HepG2 (cell line): ENCODE measurements at regions not wholly inside any gene's neighbourhood (a gene's known extent, or its start where the extent isn't known, plus 50 kb on each side); places are given as distances from the start of the nearest gene placed in this dataset.

Experiments
- ATAC-seq: fragments of 200-7000 bp; cut with Tn5 transposase; 3 replicates; pipeline ENCODE4 v1.9.1; 2020; ENCODE audit warnings: mild to moderate bottlenecking, moderate library complexity
- BruUV-seq: library from RNA; stranded (reverse); fragments of 400-500 nt; replicated peaks from 2 replicates; lab custom pipeline; 2021; lab: Mats Ljungman, UMichigan
- CTCF ChIA-PET: fragments of 300-600 bp; formaldehyde crosslinking; extraction: SDS; loops from one replicate; lab custom pipeline; 2021; ENCODE audit warnings: low total read pairs, inconsistent platforms, low intra/inter-chr PET ratio; lab: Yijun Ruan, JAX
- POLR2A ChIA-PET: fragments of 350-600 bp; sonication (Branson Sonifier 250); formaldehyde crosslinking; loops from one replicate; lab custom pipeline; 2020; ENCODE audit warnings: antibody characterized with exemption, inconsistent platforms; lab: Yijun Ruan, JAX
- DNase-seq: peaks from one replicate; pipeline ENCODE4 v3.0.0-alpha.2; 2015; ENCODE audit warnings: low spot score
- FAIRE-seq: peaks from 3 replicates; lab custom pipeline; 2011; peaks lifted over from hg19 to GRCh38; lab: Jason Lieb, UNC
- H2AFZ ChIP-seq: one replicate; pipeline ENCODE4 v1.6.1; 2011; ENCODE audit warnings: low read length, inconsistent platforms
- H3K27ac ChIP-seq: fragments of 300-600 bp; 3 replicates; pipeline ENCODE4 v1.8.0; 2011; ENCODE audit warnings: mixed run types, mild to moderate bottlenecking, mixed read lengths, low read length, inconsistent platforms; ENCODE audit not compliant: insufficient read depth; ENCODE audit errors: extremely low read length
- H3K27me3 ChIP-seq, 2 experiments: fragments of 200-600 bp in 1 of 2; 2 replicates in 1 of 2; 3 replicates in 1 of 2; pipeline versions ENCODE4 v1.6.0 to v1.8.0; 2011; ENCODE audit warnings: low read length in 2 of 2, mild to moderate bottlenecking in 2 of 2, moderate library complexity in 2 of 2, inconsistent platforms in 1 of 2; ENCODE audit not compliant: insufficient read depth in 2 of 2, control insufficient read depth in 1 of 2
- H3K36me3 ChIP-seq, 2 experiments: fragments of 200-600 bp in 1 of 2; replicated peaks in 1 of 2; 2 replicates in 1 of 2; 3 replicates in 1 of 2; pipeline versions ENCODE4 v1.5.1 to v1.8.0; 2011; ENCODE audit warnings: low read length in 2 of 2, inconsistent platforms in 1 of 2; ENCODE audit not compliant: insufficient read depth in 2 of 2, control insufficient read depth in 1 of 2
- H3K4me1 ChIP-seq: 2 replicates; pipeline ENCODE4 v1.5.1; 2012; ENCODE audit warnings: low read length, inconsistent platforms; ENCODE audit not compliant: insufficient read depth
- H3K4me2 ChIP-seq: 2 replicates; pipeline ENCODE4 v1.6.0; 2011; ENCODE audit warnings: low read depth, low read length, inconsistent platforms
- H3K4me3 ChIP-seq, 3 experiments: fragments of 200-600 bp in 1 of 3; sonication (generic), shearing (Covaris generic) in 1 of 3; replicated peaks in 1 of 3; 2 replicates each; pipeline ENCODE4 v1.5.1; 2011 to 2016; ENCODE audit warnings: low read length in 3 of 3, inconsistent platforms in 2 of 3, low read depth in 2 of 3, mild to moderate bottlenecking in 2 of 3, control low read depth in 1 of 3, mixed read lengths in 1 of 3; ENCODE audit not compliant: insufficient read depth in 1 of 3
- H3K79me2 ChIP-seq: one replicate; pipeline ENCODE4 v1.6.1; 2011; ENCODE audit warnings: low read length, inconsistent platforms; ENCODE audit not compliant: insufficient read depth
- H3K9ac ChIP-seq: 2 replicates; pipeline ENCODE4 v1.6.0; 2011; ENCODE audit warnings: mild to moderate bottlenecking, low read depth, low read length, inconsistent platforms; ENCODE audit not compliant: insufficient read depth
- H3K9me3 ChIP-seq: 2 replicates; pipeline ENCODE4 v1.5.1; 2012; ENCODE audit warnings: mild to moderate bottlenecking, low read length
- H4K20me1 ChIP-seq: 2 replicates; pipeline ENCODE4 v1.6.0; 2011; ENCODE audit warnings: inconsistent platforms, mild to moderate bottlenecking, low read length, moderate library complexity; ENCODE audit not compliant: insufficient read depth
- BRF2 ChIP-seq: sonication (generic); formaldehyde crosslinking; IDR thresholded peaks from 2 replicates; pipeline ENCODE4 v1.8.1; 2022; ENCODE audit warnings: mild to moderate bottlenecking, missing genetic modification reagents
- IRF9 ChIP-seq: sonication (generic); formaldehyde crosslinking; IDR thresholded peaks from 2 replicates; pipeline ENCODE4 v1.8.0; 2022; ENCODE audit warnings: missing genetic modification reagents, mild to moderate bottlenecking, borderline replicate concordance
- NCOA5 ChIP-seq: sonication (generic); formaldehyde crosslinking; IDR thresholded peaks from 2 replicates; pipeline ENCODE4 v1.4.0; 2020; ENCODE audit warnings: missing genetic modification reagents
- TBL1XR1 ChIP-seq: fragments of 150-350 bp; IDR thresholded peaks from 2 replicates; pipeline ENCODE4 v1.6.1; 2014; ENCODE audit warnings: borderline replicate concordance, low read length; ENCODE audit not compliant: partially characterized antibody
- ZNF775 ChIP-seq: sonication (generic); formaldehyde crosslinking; IDR thresholded peaks from 2 replicates; pipeline ENCODE4 v1.4.0; 2020; ENCODE audit warnings: missing genetic modification reagents, mild to moderate bottlenecking, moderate library complexity, borderline replicate concordance
- WGBS: methylation state at CpG from one replicate; pipeline ENCODE4 v1.1.6; 2017; ENCODE audit warnings: low lambda C conversion rate; 5-methylcytosine and 5-hydroxymethylcytosine counted together
- in situ Hi-C: cut with HindIII; loops from 2 replicates; pipeline ENCODE4 v1.10.0; 2017; ENCODE audit warnings: low pct_unique_long_range_greater_than_20kb; ENCODE audit not compliant: extremely low pct_ligation_motif_present
- intact Hi-C: fragments of 100-400 bp; cut with micrococcal nuclease; formaldehyde crosslinking; loops from one replicate; pipeline ENCODE4 v1.10.0; 2022; ENCODE audit not compliant: unreplicated experiment
- TF ChIP-seq, protein P1 (sequence below), 2 experiments: fragments of 450-650 bp in 1 of 2; sonication (generic) in 1 of 2; formaldehyde crosslinking in 1 of 2; IDR thresholded peaks; 2 replicates each; pipeline versions ENCODE4 v1.6.1 to v1.8.0; 2016 to 2022; ENCODE audit warnings: antibody characterized with exemption in 1 of 2, mild to moderate bottlenecking in 1 of 2, missing genetic modification reagents in 1 of 2

DNA sequence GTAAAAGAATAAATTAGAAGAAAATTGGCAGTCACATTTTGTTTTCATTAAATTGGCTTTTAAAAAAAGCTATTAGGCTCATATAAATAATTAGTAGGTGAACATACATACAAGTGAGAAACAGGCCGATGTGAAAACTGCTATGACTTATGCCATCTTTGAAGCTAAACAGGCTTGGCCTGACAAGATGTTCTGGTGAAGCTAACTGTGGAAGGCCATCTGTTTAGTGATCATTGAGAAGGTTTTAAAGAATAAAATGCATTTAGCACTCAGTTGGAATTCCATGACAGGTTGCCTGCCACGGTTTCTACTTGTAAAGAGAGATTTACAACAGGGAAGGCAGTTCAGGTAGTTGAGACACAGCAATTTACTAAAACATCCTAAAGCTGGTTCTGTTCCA is 264.0 kb upstream of the AGTR1 start:
- CTCF ChIA-PET: no interaction called here

More for the DNA sequence above, 264.0 kb upstream of the AGTR1 start:
- in situ Hi-C loops (no loop called here), intact Hi-C loops (no loop called here)
- H3K9ac ChIP-seq: no peak overlapping the region
- POLR2A ChIA-PET: no interaction called here
- DNase-seq (no peak), ATAC-seq (no peak), FAIRE-seq (no peak)
- no peak overlapping the region for H2AFZ ChIP-seq
- no peak overlapping the region for H3K4me2 ChIP-seq
- no peaks in the 10 kb centered on the region for H3K27me3 ChIP-seq
- H4K20me1 ChIP-seq: no peaks in the 10 kb centered on the region
- no peaks in the 10 kb centered on the region for H3K36me3 ChIP-seq
- no peaks in the 10 kb centered on the region for H3K4me1 ChIP-seq
- BruUV-seq: no TSS peak
- H3K9me3 ChIP-seq: no peaks in the 10 kb centered on the region
- 39% methylated on average over 2 of the region's 2 CpGs for WGBS
- H3K79me2 ChIP-seq: no peaks in the 10 kb centered on the region
- H3K4me3 ChIP-seq: no peak overlapping the region
- no peak overlapping the region for H3K27ac ChIP-seq
- TF ChIP-seq BRF2 (no peak), TBL1XR1 (no peak), ZNF775 (no peak), NCOA5 (no peak), IRF9 (CRISPR knock-in tag) (no peak)
- TF ChIP-seq, protein P1, sequence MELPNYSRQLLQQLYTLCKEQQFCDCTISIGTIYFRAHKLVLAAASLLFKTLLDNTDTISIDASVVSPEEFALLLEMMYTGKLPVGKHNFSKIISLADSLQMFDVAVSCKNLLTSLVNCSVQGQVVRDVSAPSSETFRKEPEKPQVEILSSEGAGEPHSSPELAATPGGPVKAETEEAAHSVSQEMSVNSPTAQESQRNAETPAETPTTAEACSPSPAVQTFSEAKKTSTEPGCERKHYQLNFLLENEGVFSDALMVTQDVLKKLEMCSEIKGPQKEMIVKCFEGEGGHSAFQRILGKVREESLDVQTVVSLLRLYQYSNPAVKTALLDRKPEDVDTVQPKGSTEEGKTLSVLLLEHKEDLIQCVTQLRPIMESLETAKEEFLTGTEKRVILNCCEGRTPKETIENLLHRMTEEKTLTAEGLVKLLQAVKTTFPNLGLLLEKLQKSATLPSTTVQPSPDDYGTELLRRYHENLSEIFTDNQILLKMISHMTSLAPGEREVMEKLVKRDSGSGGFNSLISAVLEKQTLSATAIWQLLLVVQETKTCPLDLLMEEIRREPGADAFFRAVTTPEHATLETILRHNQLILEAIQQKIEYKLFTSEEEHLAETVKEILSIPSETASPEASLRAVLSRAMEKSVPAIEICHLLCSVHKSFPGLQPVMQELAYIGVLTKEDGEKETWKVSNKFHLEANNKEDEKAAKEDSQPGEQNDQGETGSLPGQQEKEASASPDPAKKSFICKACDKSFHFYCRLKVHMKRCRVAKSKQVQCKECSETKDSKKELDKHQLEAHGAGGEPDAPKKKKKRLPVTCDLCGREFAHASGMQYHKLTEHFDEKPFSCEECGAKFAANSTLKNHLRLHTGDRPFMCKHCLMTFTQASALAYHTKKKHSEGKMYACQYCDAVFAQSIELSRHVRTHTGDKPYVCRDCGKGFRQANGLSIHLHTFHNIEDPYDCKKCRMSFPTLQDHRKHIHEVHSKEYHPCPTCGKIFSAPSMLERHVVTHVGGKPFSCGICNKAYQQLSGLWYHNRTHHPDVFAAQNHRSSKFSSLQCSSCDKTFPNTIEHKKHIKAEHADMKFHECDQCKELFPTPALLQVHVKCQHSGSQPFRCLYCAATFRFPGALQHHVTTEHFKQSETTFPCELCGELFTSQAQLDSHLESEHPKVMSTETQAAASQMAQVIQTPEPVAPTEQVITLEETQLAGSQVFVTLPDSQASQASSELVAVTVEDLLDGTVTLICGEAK (IDR thresholded peaks at IDR 0.05): no peak
- TF ChIP-seq, protein P1 (CRISPR knock-in tag; IDR thresholded peaks at IDR 0.05): no peak
